HepG2 (cell line): ENCODE measurements at regions not wholly inside any gene's neighbourhood (a gene's known extent, or its start where the extent isn't known, plus 50 kb on each side); places are given as distances from the start of the nearest gene placed in this dataset.

Experiments
- AGO2 ChIP-seq: fragments of 200-400 bp; formaldehyde crosslinking; optimal IDR thresholded peaks from 2 replicates; pipeline ENCODE3; 2017; ENCODE audit warnings: mild to moderate bottlenecking, low read depth, low read length, moderate library complexity
- CTCF ChIP-seq: sonication (generic); formaldehyde crosslinking; IDR thresholded peaks from 2 replicates; pipeline ENCODE4 v1.5.0; 2020; ENCODE audit warnings: mild to moderate bottlenecking, missing genetic modification reagents, moderate library complexity
- EZH2 ChIP-seq: conservative IDR thresholded peaks from 2 replicates; pipeline ENCODE4 v1.6.1; 2012; ENCODE audit warnings: mild to moderate bottlenecking, low read depth, low read length, moderate library complexity
- FOXP1 ChIP-seq, 2 experiments: fragments of 450-650 bp in 1 of 2; IDR thresholded peaks; 2 replicates each; pipeline ENCODE4 v1.6.1; 2017 to 2018; ENCODE audit warnings: antibody characterized with exemption in 1 of 2
- HDAC2 ChIP-seq: sonication (generic); formaldehyde crosslinking; IDR thresholded peaks from 2 replicates; pipeline ENCODE4 v1.4.0; 2020; ENCODE audit warnings: missing genetic modification reagents
- SP2 ChIP-seq: sonication (generic); formaldehyde crosslinking; IDR thresholded peaks from 2 replicates; pipeline ENCODE4 v1.5.1; 2020; ENCODE audit warnings: mild to moderate bottlenecking, missing genetic modification reagents
- TCF7L2 ChIP-seq: IDR thresholded peaks from 2 replicates; pipeline ENCODE4 v1.6.1; 2011; ENCODE audit warnings: mild to moderate bottlenecking, low read depth, low read length, moderate library complexity
- ZBTB7A ChIP-seq: sonication (generic); formaldehyde crosslinking; IDR thresholded peaks from 2 replicates; pipeline ENCODE4 v1.8.0; 2022; ENCODE audit warnings: mild to moderate bottlenecking, missing genetic modification reagents
- ZNF605 ChIP-seq: sonication (generic); formaldehyde crosslinking; IDR thresholded peaks from 2 replicates; pipeline ENCODE4 v1.8.0; 2022; ENCODE audit warnings: mild to moderate bottlenecking, missing genetic modification reagents
- ZNF644 ChIP-seq: IDR thresholded peaks from 2 replicates; pipeline ENCODE4 v1.6.1; 2016; ENCODE audit warnings: low read depth
- ZSCAN12 ChIP-seq: sonication (generic); formaldehyde crosslinking; IDR thresholded peaks from 2 replicates; pipeline ENCODE4 v1.9.0; 2021; ENCODE audit warnings: mild to moderate bottlenecking, missing genetic modification reagents
- TF ChIP-seq, protein P1 (sequence below): sonication (generic); formaldehyde crosslinking; IDR thresholded peaks from 2 replicates; pipeline ENCODE4 v1.4.0; 2020; ENCODE audit warnings: missing genetic modification reagents

DNA sequence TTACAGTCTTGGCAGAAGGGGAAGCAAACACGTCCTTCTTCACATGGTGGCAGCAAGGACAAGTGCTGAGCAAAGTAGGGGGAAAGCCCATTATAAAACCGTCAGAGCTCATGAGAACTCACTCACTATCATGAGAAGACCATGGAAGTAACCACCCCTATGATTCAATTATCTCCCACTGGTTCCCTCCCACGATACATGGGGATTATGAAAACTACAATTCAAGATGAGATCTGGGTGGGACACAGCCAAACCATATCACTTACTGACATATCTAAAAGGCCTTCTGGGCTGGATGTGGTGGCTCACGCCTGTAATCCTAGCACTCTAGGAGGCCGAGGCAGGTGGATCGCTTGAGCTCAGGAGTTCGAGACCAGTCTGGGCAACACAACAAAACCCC is 117.1 kb upstream of the USP9X start:
- TF ChIP-seq ZBTB7A (CRISPR knock-in tag) (no peak), ZNF644 (CRISPR knock-in tag) (no peak), CTCF (no peak), EZH2 (no peak), FOXP1 (IDR thresholded peaks at IDR 0.05) (no peak), FOXP1 (CRISPR knock-in tag; IDR thresholded peaks at IDR 0.05) (no peak), ZNF605 (no peak), AGO2 (no peak), ZSCAN12 (CRISPR knock-in tag) (no peak), SP2 (CRISPR knock-in tag) (no peak), TCF7L2 (no peak), HDAC2 (CRISPR knock-in tag) (no peak)
- TF ChIP-seq, protein P1, sequence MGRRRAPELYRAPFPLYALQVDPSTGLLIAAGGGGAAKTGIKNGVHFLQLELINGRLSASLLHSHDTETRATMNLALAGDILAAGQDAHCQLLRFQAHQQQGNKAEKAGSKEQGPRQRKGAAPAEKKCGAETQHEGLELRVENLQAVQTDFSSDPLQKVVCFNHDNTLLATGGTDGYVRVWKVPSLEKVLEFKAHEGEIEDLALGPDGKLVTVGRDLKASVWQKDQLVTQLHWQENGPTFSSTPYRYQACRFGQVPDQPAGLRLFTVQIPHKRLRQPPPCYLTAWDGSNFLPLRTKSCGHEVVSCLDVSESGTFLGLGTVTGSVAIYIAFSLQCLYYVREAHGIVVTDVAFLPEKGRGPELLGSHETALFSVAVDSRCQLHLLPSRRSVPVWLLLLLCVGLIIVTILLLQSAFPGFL, result no peak
